HG02678 (cell line): ENCODE measurements at regions not wholly inside any gene's neighbourhood (a gene's known extent, or its start where the extent isn't known, plus 50 kb on each side); places are given as distances from the start of the nearest gene placed in this dataset.

Experiments
- ATAC-seq: cut with Tn5 transposase; IDR thresholded peaks from one replicate; pipeline ENCODE4 v1.9.1; 2021; ENCODE audit warnings: mild to moderate bottlenecking, moderate library complexity; ENCODE audit not compliant: unreplicated experiment

DNA sequence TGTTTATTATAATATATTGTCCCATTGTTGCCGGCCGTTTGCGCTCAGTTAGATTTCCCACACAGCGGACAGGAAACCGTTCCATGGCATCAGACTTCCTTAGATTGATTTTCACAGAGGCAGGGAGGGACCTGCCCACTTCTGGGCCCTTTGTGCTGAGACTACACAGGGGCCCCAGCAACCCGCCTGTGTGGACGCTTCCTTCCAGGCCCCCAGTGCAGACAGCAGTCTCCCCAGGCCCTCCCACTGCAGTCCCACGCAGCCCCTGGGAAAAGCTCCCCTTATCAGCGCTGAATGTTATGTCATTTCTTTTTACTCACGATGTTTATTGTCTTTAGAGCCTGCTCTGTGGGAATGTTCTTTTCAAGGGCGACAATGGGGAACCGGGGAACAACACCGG is 351.7 kb upstream of the ARGLU1 start:
- ATAC-seq, result no peak

DNA sequence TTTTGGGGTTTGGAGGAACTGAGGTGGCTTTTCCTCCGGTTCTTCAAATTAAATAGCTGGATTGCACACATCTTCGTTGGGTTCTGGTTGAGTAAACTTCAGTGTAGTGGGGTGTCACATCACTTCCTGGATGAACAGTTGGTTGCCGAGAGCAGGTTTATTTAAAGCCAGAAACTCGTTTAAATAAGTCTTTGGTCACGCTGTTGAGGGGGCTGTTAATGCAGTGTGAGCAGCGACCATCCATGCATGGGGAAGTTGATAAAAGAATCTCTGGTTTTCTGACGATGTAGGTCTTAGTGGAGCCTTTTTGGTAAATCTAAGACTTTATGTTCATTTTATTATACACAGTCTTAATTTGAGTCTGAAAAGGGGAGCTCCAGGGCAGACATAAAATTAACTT is 351.2 kb upstream of the ARGLU1 start:
- no peak for ATAC-seq

DNA sequence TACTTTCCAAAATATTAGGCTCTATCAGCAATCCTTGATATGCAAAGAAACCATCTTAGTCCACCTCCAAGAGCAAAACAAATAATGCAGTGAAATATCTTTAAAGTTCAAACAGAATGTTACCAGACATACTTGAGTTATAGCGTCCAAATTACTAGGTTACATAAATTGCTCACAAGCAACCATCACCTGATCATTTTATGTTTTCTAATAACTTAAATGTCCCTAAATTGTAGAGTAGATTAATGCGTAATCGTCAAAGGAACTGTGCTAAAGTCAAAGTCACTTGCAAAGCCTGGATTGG is 350.6 kb upstream of the ARGLU1 start:
- ATAC-seq, result no peak

DNA sequence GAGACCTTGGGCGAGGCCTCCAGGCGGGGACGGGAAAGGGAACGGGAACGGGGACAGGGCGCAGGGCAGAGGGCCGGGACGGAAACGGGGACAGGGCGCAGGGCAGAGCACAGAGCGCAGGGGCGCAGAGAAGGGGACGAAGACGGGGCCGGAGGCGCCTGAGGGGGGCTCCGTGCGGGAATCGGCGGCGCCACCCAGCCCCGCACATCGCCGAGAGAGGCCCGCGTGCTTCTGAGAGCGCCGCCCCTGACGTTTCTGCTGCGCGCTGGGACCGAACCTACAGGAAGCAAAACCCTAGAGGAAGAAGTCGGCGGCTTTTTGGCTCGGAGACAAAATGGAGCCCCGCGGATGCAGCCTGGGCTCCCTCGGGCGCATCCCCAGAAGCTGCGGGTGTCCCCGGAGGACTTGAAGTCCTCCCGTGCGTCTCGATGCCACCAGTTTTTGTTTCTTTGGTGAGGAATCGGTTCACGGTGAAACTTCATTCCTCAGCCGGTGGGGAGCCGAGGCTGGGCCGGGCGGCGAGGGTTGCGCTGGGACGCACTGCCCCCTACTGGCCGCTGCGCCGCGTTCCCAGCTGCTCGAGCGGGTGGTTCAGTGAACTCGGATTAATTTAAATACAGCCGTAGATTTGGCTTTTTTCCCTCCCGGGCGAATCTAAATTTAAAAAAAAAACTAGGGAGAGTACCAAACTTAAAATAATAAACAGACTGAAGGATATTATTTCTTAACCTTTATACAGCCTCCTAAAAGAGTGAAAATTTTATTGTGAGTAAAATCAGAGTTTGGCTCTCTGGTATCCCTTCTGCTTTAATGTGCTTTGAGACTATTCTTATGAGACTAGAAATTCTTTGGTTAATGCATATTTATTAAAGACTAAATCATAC is 350.0 kb upstream of the ARGLU1 start:
- ATAC-seq, result peak; percentile 90

DNA sequence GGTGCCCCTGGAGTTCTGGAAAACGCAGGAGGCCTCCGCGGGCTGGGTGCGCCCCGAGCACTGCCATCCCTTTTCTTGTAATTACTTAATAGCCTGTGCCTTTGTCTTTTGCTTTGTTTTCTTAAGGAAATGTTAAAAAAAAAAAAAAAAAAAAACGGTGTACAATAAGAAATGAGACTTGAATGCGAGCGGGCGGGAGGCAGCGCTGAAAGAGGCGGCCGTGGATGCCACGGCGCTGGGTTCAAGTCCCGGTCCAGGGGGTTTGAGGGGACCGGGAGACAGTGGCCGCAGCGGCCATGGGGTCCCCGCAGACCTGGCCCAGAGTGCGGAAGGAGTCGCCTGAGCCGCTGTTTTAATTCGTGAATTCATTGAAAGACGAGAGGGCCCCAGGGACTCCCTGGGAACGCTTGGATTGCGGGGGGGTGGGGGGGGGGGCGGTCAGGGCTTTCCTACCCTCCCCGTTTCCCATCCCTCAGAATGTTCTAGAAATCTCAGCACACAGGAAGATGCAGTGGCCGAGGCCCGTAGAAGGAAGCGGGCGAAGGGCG is 349.2 kb upstream of the ARGLU1 start:
- ATAC-seq, result no peak

DNA sequence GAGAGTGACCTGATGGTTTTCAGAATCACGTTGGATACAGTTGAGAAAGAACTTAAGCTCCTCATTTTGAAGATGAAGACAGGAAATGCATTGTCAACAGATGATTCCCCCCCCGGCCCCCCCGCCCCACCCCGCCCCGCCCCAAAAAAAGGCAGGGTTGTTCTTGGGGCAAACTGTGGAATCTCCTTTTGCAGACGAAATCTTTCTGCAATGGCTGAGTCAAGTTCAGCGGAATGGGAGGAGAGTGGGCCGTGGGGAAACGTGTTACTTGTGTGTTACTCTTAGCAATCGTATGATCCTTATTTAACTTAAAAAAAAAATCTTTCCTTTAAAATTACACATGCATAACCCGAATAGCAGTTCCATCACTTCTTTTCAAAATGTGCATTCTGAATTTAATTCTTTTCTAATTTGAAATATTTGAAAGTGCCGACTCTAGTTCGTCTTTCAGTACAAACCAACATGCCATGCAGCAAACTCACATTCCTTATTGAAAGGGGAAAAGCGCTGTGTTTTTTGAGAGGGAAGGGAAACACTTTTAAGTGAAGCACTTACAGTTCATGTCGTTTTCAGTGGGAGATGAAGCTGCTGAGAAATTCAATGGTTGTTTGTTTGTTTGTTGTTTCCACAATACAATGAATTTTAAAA is 348.5 kb upstream of the ARGLU1 start:
- ATAC-seq, result no peak

DNA sequence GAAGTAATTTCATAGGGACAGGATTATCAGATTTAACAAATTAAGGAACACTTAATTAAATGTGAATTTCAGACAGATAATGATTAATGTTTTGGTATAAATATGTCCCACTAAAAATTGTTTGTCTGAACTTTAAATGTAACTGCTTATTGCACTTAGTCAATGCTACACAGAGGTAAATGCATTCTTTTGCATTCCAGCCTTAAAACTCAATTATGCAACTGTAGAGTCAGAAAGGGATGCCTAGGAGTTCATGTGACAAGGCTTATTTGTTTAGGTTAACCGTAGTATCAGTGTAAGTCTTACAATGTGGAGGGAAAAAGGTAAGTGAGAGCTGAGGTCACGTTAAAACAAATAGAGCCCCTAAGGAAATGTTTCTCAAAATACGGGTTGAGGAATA is 347.2 kb upstream of the ARGLU1 start:
- ATAC-seq, result no peak

DNA sequence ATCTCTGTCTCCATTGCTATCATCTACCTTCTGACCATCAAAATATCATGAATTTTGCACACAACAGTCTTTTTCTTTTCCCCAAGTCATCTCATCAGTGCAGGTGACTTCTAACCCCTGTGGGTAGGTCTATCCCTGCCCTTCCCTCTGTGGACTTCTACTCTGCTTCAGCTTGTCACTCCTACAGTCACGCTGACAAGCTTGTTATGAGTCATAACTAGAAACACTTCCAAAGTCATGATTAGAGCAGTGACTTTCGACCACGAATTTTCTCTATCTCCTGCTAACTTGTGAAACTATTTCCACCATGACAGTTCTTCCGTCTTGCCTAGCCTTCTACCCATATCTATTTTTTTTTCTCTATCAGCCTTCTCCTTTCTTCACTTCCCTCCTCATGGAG is 343.7 kb upstream of the ARGLU1 start:
- no peak for ATAC-seq

DNA sequence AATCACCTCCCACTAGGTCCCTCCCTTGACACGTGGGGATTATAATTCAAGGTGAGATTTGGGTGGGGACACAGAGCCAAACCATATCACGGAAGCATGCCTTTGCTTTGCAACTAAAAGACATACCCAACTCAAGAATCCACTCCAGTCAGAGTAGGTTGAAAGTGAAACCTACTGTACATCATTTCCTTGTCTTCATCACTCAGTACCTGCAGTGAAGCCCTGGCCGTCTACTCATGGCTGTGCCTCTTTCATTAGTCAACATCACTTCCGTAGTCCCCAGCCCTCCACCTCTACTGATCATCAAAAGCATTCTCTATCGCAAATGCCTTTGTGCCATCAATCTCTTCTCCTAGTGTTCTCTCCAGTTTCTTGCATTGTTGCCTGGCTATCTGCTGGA is 343.1 kb upstream of the ARGLU1 start:
- no peak for ATAC-seq

DNA sequence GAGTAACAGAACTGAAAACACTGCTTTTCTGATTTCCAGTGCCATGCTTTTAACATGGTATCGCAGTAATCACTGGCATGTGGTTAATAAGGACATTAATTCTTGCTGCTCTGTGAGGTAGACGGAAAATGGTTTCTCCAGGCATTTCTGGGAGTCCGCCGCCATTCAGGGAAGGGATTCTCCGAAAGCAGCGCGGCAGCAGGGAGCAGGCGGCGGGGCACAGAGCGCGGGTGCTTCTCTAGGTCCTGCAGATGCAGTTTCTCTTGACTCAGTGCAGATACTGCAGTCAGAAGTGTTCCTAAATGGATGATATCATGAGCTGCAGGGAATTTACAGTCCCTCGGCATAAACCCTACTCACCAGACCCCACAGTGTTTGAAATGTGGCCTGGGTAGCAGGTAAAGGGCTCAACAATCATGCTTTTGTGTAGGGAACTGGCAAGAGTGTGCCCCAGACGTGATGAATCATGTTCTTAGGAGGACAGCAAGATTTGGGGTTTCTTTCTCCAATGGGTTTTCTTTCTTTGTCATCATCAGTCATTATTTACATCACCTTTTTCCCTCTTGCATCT is 338.6 kb upstream of the ARGLU1 start:
- no peak for ATAC-seq

DNA sequence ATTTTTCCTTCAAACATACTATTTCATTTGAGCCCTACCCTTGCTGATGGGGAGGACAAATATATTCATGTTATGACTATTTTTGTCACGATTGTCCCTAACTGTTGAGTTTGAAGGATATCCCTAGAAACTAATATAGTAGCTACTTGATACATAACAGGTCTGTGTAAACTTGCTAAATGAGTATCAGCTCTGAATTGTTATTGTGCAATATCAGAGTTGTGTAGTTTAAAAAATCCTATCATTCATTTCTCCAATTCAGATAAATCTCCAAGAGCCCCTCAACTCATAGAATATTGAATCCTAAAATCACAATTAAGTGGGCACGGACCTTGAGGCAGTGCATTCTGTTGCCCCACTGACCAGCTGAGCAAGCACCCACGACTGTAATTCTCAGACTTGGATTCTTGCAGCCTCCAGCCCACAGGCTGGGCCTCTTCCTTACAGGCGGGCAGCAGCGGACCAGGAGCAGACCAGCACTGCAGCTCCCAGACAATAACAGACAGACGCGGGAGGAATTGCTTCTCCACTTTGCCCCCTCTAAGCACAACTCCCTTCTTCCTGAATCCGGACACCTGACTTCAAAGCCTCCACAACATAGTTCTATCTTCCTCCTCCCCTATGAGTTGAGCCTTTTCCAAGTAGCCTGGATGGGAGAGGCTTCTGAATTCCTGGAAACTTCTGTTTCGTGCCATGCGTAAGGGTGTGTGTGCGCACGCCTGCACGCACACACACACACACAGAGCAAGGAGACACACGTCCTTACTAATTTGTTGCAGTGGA is 337.6 kb upstream of the ARGLU1 start:
- ATAC-seq, result no peak

DNA sequence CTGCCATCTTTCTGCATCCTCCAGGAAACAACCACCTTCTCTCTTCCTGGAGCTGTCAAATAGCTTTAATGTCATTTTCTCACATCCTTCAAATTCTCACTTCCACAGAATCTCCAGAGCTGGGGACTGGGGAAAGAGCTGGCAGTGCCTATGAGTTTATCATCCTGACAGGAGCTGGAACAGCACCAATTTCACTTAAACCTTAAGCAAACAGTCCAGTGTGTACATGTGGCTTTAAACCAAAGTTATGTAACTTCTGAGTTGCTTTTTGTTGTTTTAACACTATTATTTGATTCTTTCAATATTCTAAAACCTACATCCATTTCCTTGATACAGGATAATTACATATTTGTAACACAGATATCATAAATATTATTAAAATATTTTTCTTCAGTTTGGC is 331.5 kb upstream of the ARGLU1 start:
- no peak for ATAC-seq

DNA sequence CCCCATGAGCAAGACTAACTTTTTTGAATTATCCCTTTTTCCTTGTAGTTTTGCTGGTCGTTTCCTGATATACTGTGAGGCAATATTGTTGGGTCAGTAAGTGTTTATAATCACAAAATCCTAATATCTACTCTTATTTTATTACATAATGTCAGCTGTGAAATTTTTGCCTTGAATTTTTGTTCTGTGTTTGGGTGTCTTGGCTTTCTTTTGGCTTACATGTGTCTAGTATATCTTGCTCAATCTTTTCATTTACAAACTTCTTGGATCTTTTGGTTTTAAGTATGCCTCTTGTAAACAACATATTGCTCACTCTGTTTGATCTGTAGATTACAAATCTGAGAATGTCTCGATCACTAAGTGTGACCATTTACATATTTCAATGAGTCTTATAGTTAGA is 330.3 kb upstream of the ARGLU1 start:
- no peak for ATAC-seq

DNA sequence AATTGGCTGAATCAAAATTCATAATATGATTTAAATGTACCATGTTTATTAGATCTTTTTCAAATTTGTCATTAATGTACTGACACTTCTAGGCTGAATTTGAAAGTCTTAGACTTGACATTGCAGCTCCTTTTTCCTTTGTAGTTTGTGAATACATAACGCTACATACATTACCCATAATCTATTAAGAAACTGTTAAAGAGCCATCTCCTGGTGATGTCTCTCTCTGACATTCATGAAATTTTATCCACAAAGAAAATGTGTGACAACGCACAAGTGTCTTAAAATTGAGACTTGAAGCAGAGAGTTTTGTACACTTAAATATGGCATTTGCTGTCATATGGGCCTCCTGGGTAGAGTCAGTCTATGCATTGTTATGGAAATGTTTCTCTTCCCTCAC is 320.2 kb upstream of the ARGLU1 start:
- no peak for ATAC-seq

DNA sequence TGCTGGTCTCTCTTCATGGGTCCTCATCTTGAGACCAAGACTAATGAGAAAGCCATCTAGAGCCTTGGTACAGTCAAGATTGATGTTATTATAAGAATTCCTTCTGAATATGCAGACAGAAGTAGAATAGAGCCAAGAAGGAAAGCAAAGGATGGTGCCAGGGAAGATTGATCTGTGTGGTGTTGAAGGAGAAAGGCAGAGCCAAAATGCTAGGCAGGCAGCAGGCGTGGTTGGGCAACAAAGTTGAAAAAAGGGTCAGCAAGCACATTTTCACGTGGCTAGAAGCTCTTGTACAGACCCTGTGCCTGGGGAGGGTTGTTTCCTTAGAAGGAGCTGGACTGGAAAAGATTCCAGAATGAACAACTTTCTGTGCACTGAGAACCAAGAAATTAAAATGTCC is 319.7 kb upstream of the ARGLU1 start:
- no peak for ATAC-seq

DNA sequence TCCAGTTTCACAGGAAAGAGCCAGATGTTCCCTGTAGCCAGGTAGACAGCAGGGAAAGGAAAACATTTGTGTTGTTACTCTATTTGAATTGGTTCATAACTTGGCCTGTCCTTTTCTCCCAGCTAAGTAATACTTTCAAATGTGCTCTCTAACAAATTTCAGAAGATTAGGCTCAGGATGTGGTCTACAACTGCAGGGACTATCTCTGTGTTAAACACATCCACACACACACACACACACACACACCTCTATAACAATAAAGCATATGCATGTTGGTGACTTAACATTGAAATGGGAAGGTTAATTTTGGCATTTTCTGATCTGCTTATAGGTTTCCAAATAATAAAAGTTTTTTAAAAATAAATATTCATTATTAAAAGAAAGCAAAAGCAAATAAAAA is 316.0 kb upstream of the ARGLU1 start:
- no peak for ATAC-seq

DNA sequence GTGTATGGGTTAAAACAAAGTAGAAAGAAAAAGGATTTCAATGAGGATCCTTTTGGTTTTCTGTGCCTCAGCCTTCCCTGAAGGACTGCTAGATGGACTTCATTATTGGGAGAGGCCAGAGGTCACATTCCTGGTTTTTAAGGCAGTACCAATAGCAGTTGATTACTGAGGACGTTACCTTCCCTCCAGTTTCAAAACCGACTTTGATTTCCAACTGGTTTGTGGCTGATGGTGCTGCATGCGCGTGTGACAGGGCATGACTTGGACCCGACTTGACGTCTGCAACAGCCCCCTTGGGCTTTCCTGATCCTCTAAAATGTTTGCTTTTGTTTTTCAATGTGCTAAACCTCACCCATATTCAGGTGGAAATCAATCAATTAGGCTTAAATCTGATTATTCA is 314.3 kb upstream of the ARGLU1 start:
- ATAC-seq, result no peak

DNA sequence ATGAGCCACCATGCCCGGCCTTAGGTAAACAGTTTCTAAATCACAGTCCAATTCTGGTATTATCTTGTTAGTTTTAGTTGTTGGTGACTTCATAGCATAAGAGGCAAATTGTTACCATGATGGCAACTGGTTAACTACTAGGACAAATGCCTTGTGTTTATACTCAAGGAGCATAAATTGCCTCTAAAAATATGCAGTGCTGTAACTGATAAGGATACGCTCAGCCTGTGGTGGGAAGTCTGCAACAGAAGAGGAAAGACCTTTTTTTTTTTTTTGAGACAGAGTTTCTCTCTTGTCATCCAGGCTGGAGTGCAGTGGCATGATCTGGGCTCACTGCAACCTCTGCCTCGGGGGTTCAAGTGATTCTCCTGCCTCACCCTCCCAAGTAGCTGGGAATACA is 311.9 kb upstream of the ARGLU1 start:
- ATAC-seq, result no peak

DNA sequence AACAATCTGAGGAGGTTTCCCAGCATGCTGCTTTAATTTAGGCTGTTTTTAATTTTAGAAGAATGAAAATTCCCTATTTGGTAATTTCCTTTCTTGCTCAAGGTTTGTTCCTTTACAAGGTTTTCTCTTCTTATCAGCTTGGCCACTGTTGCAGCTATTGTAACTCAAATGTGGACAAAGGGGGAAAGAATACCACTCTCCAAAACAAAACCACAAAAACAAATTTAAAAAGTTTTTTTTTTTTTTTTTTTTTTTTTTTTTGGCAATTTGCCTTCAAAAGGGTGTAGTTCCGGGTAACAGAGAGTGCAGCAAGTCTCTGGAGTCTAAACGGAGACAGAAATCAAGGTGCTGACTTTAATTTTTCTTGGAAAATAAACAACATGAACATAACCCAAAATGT is 306.4 kb upstream of the ARGLU1 start:
- ATAC-seq, result no peak

DNA sequence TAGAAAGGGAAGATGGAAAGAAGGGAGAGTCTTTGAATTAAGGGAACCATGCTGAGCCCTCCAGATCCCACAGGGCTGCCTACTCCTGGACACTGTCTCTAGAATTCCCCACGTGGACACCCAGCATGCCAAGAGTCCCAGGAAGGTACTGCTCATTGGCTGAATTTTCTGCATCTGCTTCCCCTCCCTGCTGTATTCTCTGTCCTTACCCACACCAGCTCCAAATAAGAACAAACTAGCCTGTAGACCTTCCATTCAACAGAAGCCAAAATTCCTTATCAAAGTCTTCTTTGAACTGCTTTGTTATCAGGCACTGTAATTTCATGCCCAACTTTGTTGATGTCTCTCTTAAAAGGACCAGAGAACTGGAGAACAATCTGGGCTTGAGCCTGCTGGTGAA is 305.9 kb upstream of the ARGLU1 start:
- ATAC-seq, result no peak

DNA sequence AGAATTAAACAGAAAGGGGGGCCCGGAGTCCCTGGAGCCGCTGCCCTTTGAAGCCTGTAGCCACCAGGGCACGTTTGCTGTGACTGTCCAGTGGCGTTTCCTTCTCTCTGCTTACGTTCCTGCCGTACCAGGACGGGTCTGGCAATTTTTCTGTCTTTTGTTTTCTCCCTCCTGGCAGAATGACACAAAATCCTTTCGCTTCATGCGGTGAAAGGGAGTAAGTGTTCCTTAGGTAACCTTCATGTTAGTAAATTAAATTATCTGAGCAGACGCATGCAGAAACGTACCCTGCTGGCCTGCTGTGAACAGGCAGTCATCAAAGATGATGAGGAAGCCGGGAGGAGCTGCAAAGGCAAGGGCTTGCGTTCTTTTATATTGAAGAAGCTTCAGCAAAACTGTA is 299.3 kb upstream of the ARGLU1 start:
- no peak for ATAC-seq
